Mesenchymal stem cell (in vitro differentiated cells and primary cell): ENCODE measurements at regions not wholly inside any gene's neighbourhood (a gene's known extent, or its start where the extent isn't known, plus 50 kb on each side); places are given as distances from the start of the nearest gene placed in this dataset.
A peak's percentile ranks its signal among the peaks of the same experiment; 100 is the strongest.

Source experiments
- DNase-seq: peaks from one replicate; pipeline ENCODE4 v3.0.0-alpha.2; 2013
- H2AFZ ChIP-seq: one replicate; pipeline ENCODE4 v1.6.1; 2013; ENCODE audit warnings: low read depth, mild to moderate bottlenecking, control low read depth, inconsistent platforms, low read length, moderate library complexity
- H2AK5ac ChIP-seq: 2 replicates; pipeline ENCODE4 v1.6.1; 2013; ENCODE audit warnings: low read length, moderate library complexity, mild to moderate bottlenecking, inconsistent platforms; ENCODE audit not compliant: severe bottlenecking
- H2BK120ac ChIP-seq: one replicate; pipeline ENCODE4 v1.6.1; 2013; ENCODE audit warnings: low read depth, mild to moderate bottlenecking, inconsistent platforms, low read length, moderate library complexity
- H2BK12ac ChIP-seq, 2 experiments: one replicate each; pipeline ENCODE4 v1.6.1; 2013; ENCODE audit warnings: inconsistent platforms in 2 of 2, low read length in 2 of 2, mild to moderate bottlenecking in 2 of 2, moderate library complexity in 2 of 2, control low read depth in 1 of 2
- H2BK15ac ChIP-seq: one replicate; pipeline ENCODE4 v1.6.1; 2013; ENCODE audit warnings: mild to moderate bottlenecking, low read depth, inconsistent platforms; ENCODE audit not compliant: poor library complexity, severe bottlenecking
- H2BK5ac ChIP-seq: 2 replicates; pipeline ENCODE4 v1.6.1; 2013; ENCODE audit warnings: low read depth, mild to moderate bottlenecking, low read length, control low read depth, inconsistent platforms; ENCODE audit not compliant: poor library complexity, severe bottlenecking
- H3K14ac ChIP-seq, 2 experiments: one replicate each; pipeline ENCODE4 v1.6.1; 2013; ENCODE audit warnings: inconsistent platforms in 2 of 2, low read length in 2 of 2, control low read depth in 1 of 2, mild to moderate bottlenecking in 1 of 2, moderate library complexity in 1 of 2
- H3K18ac ChIP-seq, 2 experiments: one replicate each; pipeline ENCODE4 v1.6.1; 2013; ENCODE audit warnings: inconsistent platforms in 2 of 2, low read length in 2 of 2, control low read depth in 1 of 2, low read depth in 1 of 2, mild to moderate bottlenecking in 1 of 2
- H3K23ac ChIP-seq, 2 experiments: one replicate each; pipeline ENCODE4 v1.6.1; 2013; ENCODE audit warnings: inconsistent platforms in 2 of 2, low read length in 2 of 2, mild to moderate bottlenecking in 2 of 2, moderate library complexity in 2 of 2, control low read depth in 1 of 2
- H3K27ac ChIP-seq: 2 replicates; pipeline ENCODE4 v1.5.1; 2013; ENCODE audit warnings: mild to moderate bottlenecking, moderate library complexity, low read length, control low read depth, inconsistent platforms; ENCODE audit not compliant: poor library complexity, severe bottlenecking
- H3K27me3 ChIP-seq, 2 experiments: 2 replicates each; pipeline versions ENCODE4 v1.6.1 to v1.7.0; 2013; ENCODE audit warnings: low read length in 2 of 2, mild to moderate bottlenecking in 2 of 2, moderate library complexity in 2 of 2, control low read depth in 1 of 2, inconsistent platforms in 1 of 2; ENCODE audit not compliant: control insufficient read depth in 1 of 2, insufficient read depth in 1 of 2
- H3K36me3 ChIP-seq, 2 experiments: 2 replicates each; pipeline versions ENCODE4 v1.6.1 to v1.7.0; 2013; ENCODE audit warnings: low read length in 2 of 2, control low read depth in 1 of 2, inconsistent platforms in 1 of 2, low read depth in 1 of 2, mild to moderate bottlenecking in 1 of 2; ENCODE audit not compliant: insufficient read depth in 2 of 2, control insufficient read depth in 1 of 2
- H3K4ac ChIP-seq, 2 experiments: one replicate each; pipeline ENCODE4 v1.6.1; 2013; ENCODE audit warnings: inconsistent platforms in 2 of 2, low read length in 2 of 2, mild to moderate bottlenecking in 2 of 2, moderate library complexity in 2 of 2, control low read depth in 1 of 2, low read depth in 1 of 2
- H3K4me1 ChIP-seq: 2 replicates; pipeline ENCODE4 v1.6.1; 2013; ENCODE audit warnings: low read depth, low read length, control low read depth; ENCODE audit not compliant: control insufficient read depth, insufficient read depth
- H3K4me2 ChIP-seq: 2 replicates; pipeline ENCODE4 v1.6.1; 2013; ENCODE audit warnings: low read length, mild to moderate bottlenecking, inconsistent platforms; ENCODE audit not compliant: poor library complexity, severe bottlenecking
- H3K4me3 ChIP-seq, 2 experiments: 2 replicates each; pipeline versions ENCODE4 v1.5.1 to v1.7.0; 2013; ENCODE audit warnings: low read length in 2 of 2, mild to moderate bottlenecking in 2 of 2, control low read depth in 1 of 2, low read depth in 1 of 2; ENCODE audit not compliant: insufficient read depth in 1 of 2
- H3K79me1 ChIP-seq: replicated peaks from 2 replicates; pipeline ENCODE4 v1.6.1; 2013; ENCODE audit warnings: mild to moderate bottlenecking, control low read depth, low read length, inconsistent platforms; ENCODE audit not compliant: poor library complexity, severe bottlenecking
- H3K9ac ChIP-seq: 2 replicates; pipeline ENCODE4 v1.7.0; 2013; ENCODE audit warnings: mild to moderate bottlenecking, low read length, moderate library complexity
- H3K9me3 ChIP-seq: 2 replicates; pipeline ENCODE4 v1.7.0; 2013; ENCODE audit warnings: mild to moderate bottlenecking, low read length; ENCODE audit not compliant: control insufficient read depth
- H4K8ac ChIP-seq: one replicate; pipeline ENCODE4 v1.6.1; 2013; ENCODE audit warnings: inconsistent platforms, mild to moderate bottlenecking, low read length, moderate library complexity
- H4K91ac ChIP-seq: one replicate; pipeline ENCODE4 v1.6.1; 2013; ENCODE audit warnings: mild to moderate bottlenecking, low read length, inconsistent platforms
- WGBS: methylation state at CpG from one replicate; pipeline ENCODE4 v1.1.7; 2013; ENCODE audit warnings: mixed read lengths; 5-methylcytosine and 5-hydroxymethylcytosine counted together

DNA sequence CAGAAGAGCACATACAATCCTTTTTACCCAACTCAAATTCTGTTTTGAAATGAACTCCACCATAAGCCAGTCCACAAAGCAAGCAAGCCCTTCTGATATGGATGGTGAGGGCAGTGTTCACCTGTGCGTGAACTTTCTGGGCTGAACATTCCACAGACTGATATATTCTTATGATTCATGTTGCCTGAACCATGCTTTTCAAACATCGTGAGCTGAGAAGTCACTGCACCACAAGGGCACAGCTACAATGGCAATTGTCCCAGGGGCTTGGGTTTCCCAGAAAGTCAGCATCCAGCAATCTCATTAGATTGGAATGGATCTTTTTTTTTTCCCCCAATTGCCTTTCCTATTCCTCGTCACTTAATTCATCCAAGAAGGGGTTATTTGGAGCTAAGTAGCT lies 86.9 kb upstream of the ZNF438 start:
- Histone ChIP-seq H3K18ac (no peak overlapping the region), H3K36me3 (no peaks in the 10 kb centered on the region), H4K91ac (no peak overlapping the region), H4K8ac (no peak overlapping the region), H3K79me1 (no peaks in the 10 kb centered on the region), H3K23ac (no peak overlapping the region), H2BK12ac (no peak overlapping the region), H3K9me3 (peaks cover 8% of the 10 kb centered on the region), H2AK5ac (no peak overlapping the region), H2BK15ac (no peak overlapping the region), H3K9ac (no peak overlapping the region), H3K4me1 (peaks cover 2% of the 10 kb centered on the region), H2BK5ac (no peak overlapping the region), H3K4ac (no peak overlapping the region), H3K14ac (no peak overlapping the region), H3K27ac (no peak overlapping the region), H3K27me3 (no peaks in the 10 kb centered on the region), H3K4me3 (no peak overlapping the region), H2BK120ac (no peak overlapping the region), H2AFZ (no peak overlapping the region), H3K4me2 (no peak overlapping the region)
- 93% methylated on average over 2 of the region's 3 CpGs for WGBS
- DNase-seq = no peak

DNA sequence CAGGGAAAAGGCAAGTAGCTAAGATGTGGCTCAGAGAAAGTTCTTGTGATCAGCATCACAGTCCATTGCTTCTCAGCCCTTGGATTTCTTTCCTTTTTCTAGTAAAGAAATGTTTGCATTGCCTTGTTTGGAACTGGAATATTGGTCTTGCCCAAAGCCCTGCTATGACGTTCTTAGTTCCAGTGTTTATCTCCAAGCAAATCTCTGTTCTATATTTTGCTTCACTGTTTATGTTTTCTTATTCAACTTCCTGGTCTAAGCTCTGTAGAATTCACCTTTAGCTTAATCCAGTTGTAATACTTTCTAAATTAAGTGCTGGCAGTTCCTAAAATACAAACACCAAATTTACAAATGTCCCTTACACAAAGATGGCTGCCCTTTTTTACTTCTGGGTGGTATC lies 88.7 kb upstream of the ZNF438 start:
- H2BK120ac ChIP-seq = no peak overlapping the region
- H3K23ac ChIP-seq = no peak overlapping the region
- no peak overlapping the region for H2BK12ac ChIP-seq
- no peak overlapping the region for H2AK5ac ChIP-seq
- no peak overlapping the region for H3K4me2 ChIP-seq
- no peak overlapping the region for H2AFZ ChIP-seq
- no peak overlapping the region for H3K4me3 ChIP-seq
- no peak overlapping the region for H3K27ac ChIP-seq
- no peak overlapping the region for H3K4ac ChIP-seq
- no peaks in the 10 kb centered on the region for H3K27me3 ChIP-seq
- no peak overlapping the region for H2BK5ac ChIP-seq
- H3K18ac ChIP-seq = peak overlapping the region in 1 of 2 experiments; percentile 46
- no CpG with 5 or more reads among the region's 1 CpG for WGBS
- no peak overlapping the region for H2BK15ac ChIP-seq
- H3K79me1 ChIP-seq = no peaks in the 10 kb centered on the region
- no peak for DNase-seq
- no peak overlapping the region for H3K14ac ChIP-seq
- no peak overlapping the region for H4K91ac ChIP-seq
- peak overlapping the region; percentile 24 for H4K8ac ChIP-seq
- H3K36me3 ChIP-seq = no peaks in the 10 kb centered on the region
- H3K4me1 ChIP-seq = peaks cover 2% of the 10 kb centered on the region
- no peaks in the 10 kb centered on the region for H3K9me3 ChIP-seq
- H3K9ac ChIP-seq = no peak overlapping the region

DNA sequence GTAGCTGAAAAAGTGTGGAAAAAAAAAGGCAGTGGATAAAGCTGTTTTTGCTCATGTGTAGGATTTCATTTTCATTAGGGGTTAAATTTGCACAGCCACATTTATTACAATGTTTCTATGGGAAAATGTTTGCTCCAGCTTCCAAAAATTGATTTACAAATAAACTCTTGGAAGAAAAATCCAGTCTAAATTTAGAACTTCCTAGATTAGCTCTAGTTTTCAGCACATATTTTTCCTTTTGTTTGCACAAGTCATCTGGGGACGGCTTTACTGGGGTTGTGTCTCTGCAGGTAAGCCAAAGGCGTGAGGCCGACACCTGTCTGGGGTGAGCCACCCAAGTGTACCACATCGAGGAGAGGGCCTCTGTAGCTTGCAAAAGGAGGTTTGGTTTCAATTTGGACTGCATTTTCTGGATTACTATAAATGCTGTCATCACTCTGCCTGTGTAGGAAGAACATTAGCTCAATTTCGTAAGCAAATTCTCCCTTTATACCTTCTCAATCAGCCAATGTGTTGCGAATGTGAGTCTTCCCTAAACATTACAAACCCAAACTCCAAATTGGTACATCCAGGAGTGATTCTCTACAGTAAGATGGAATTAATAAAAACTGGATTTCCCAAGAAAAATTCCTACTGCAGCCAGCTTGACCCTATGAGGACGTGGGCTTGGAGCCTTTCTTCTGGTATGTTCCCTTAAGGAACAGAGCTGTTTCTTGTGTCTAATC lies 89.5 kb upstream of the ZNF438 start:
- Histone ChIP-seq H3K14ac (no peak overlapping the region), H2BK120ac (no peak overlapping the region), H4K8ac (no peak overlapping the region), H2BK12ac (peak overlapping the region in 1 of 2 experiments; percentile 92), H2BK15ac (no peak overlapping the region), H3K18ac (no peak overlapping the region), H3K4me1 (peaks cover 2% of the 10 kb centered on the region), H3K27ac (no peak overlapping the region), H2AFZ (no peak overlapping the region), H3K4me3 (peak overlapping the region in 1 of 2 experiments; percentile 46), H3K9ac (peak overlapping the region; percentile 75), H3K79me1 (no peaks in the 10 kb centered on the region), H3K4ac (no peak overlapping the region), H3K4me2 (no peak overlapping the region), H3K23ac (no peak overlapping the region), H2AK5ac (no peak overlapping the region), H3K36me3 (no peaks in the 10 kb centered on the region), H3K9me3 (no peaks in the 10 kb centered on the region), H4K91ac (no peak overlapping the region), H2BK5ac (no peak overlapping the region), H3K27me3 (no peaks in the 10 kb centered on the region)
- no peak for DNase-seq
- WGBS = 97% methylated on average over 7 of the region's 7 CpGs

DNA sequence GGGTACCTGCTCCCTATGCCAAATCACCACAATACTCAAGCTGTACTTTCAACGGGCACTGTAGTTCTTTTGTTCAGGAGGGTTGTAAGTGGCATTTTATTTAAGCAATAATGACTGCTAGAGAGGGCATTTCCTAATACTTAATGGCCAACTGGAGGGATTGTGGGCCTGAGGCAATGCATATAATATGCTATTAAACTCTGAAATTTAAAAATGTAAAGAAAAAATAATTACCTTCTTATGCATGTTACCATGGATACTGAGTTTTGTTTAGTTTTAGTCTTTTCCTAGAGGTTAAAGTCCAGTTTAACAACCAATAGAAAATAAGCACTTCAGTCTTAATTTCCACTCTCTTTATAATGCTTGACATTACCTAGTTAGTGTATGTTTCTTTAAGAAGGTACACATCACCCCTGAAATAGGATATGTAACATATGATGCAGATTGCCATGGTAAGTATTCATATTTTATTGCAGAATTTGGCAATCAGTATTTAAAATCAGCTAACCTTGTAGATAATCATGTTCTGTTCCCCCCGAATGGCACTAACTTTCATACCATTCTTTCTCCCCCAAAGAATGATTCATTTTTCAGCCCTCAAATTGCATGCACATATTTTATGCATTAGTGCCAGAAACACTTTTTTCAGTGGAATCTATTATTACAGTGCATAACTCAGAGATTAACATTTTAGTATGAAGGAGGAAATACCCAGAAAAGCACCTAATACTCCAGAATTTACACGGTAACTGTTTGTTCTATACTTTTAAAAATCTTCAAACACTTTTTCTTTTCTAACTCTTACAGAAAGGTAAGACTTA lies 90.3 kb upstream of the ZNF438 start:
- Histone ChIP-seq H3K4me3 (peak overlapping the region in 1 of 2 experiments; percentile 46), H2AFZ (no peak overlapping the region), H2BK120ac (no peak overlapping the region), H4K8ac (no peak overlapping the region), H3K23ac (no peak overlapping the region), H3K36me3 (no peaks in the 10 kb centered on the region), H2AK5ac (no peak overlapping the region), H3K4me1 (peaks cover 2% of the 10 kb centered on the region), H2BK15ac (no peak overlapping the region), H2BK12ac (peak overlapping the region in 1 of 2 experiments; percentile 92), H2BK5ac (no peak overlapping the region), H3K27me3 (no peaks in the 10 kb centered on the region), H3K14ac (no peak overlapping the region), H3K4me2 (no peak overlapping the region), H3K79me1 (no peaks in the 10 kb centered on the region), H4K91ac (no peak overlapping the region), H3K9me3 (no peaks in the 10 kb centered on the region), H3K9ac (peak overlapping the region; percentile 75), H3K18ac (no peak overlapping the region), H3K27ac (no peak overlapping the region), H3K4ac (no peak overlapping the region)
- 100% methylated on average over 2 of the region's 3 CpGs for WGBS
- DNase-seq = no peak
